B cell (primary cell): ENCODE measurements at regions not wholly inside any gene's neighbourhood (a gene's known extent, or its start where the extent isn't known, plus 50 kb on each side); places are given as distances from the start of the nearest gene placed in this dataset.
"Not testable (repeated sequence)": the region's sequence is repeated elsewhere in the genome, so short reads cannot be mapped to it uniquely, and the experiment has no call there.

Experiments
- EZH2 ChIP-seq: IDR thresholded peaks from 2 replicates; pipeline ENCODE4 v1.6.1; 2012; ENCODE audit warnings: borderline replicate concordance, low read depth, mild to moderate bottlenecking, moderate library complexity, low read length; ENCODE audit not compliant: insufficient read depth, poor library complexity, severe bottlenecking
- TF ChIP-seq, protein P1 (sequence below): fragments of 200-600 bp; IDR thresholded peaks from one replicate; pipeline ENCODE4 v1.8.0; 2022; ENCODE audit warnings: antibody characterized with exemption, mild to moderate bottlenecking

DNA sequence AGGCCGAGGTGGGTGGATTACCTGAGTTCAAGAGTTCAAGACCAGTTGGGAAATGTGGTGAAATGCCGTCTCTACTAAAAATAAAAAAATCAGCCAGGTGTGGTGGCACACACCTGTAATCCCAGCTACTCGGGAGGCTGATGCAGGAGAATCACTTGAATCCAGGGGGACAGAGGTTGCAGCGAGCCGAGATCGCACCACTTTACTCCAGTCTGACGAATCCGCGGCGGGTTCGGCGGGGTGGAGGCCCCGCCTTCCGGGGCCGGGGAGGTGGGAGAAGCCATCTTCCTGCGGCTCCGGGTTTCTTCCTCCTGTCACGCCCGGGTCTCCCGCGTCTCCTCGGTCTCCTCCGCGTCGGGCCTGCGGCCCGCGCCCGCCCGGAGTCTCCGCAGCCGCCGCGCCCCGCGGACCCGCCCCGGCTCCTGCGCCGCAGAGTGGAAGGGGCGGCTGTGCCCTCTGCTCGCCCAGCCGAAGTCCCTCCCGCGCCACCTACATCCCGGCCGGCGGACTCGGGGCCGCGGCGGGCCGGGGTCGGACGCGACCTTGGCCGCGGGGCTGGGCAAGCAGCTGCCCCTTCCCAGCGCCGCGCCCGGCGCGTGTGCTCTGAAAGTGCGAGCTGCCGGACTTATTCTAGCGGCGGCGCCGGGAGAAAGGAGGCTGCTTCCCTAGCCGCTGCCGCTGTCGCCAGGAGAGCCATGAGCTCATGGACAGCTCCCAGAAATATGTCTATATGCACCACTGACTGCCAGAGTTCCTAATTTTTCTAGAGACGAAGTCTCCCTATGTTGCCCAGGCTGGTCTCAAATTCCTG, 97.2 kb downstream of the LAT start:
- TF ChIP-seq, protein P1, sequence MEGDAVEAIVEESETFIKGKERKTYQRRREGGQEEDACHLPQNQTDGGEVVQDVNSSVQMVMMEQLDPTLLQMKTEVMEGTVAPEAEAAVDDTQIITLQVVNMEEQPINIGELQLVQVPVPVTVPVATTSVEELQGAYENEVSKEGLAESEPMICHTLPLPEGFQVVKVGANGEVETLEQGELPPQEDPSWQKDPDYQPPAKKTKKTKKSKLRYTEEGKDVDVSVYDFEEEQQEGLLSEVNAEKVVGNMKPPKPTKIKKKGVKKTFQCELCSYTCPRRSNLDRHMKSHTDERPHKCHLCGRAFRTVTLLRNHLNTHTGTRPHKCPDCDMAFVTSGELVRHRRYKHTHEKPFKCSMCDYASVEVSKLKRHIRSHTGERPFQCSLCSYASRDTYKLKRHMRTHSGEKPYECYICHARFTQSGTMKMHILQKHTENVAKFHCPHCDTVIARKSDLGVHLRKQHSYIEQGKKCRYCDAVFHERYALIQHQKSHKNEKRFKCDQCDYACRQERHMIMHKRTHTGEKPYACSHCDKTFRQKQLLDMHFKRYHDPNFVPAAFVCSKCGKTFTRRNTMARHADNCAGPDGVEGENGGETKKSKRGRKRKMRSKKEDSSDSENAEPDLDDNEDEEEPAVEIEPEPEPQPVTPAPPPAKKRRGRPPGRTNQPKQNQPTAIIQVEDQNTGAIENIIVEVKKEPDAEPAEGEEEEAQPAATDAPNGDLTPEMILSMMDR = not testable (repeated sequence)
- TF ChIP-seq EZH2 = not testable (repeated sequence)
